ENCODE measurements at regions not wholly inside any gene's neighbourhood (a gene's known extent, or its start where the extent isn't known, plus 50 kb on each side); places are given as distances from the start of the nearest gene placed in this dataset.

DNA sequence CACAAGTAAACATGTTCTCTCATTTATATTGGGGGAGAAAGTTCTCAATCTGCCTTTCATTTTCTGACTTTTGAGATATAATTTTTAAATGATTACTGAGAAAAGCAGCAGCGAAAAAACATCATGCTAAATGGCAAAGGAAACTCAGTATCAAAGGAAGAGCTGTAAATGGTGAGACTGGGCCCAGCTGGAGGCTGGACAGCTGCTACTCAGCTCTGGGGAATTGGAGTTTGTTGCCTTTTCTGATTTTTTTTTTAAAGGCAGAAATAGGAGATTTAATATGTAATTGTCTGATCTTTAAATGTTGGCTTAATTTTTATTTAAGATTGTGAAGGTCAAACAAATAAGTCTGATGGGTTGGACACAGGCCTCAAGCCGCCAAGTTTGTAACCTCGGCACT is 137.1 kb upstream of the TACR1 start:
- Histone ChIP-seq H3K36me3 (ENCODE audit: low read depth) (no peaks in the 10 kb centered on the region), H3K4me1 (replicated peaks; ENCODE audit: insufficient read depth) (no peaks in the 10 kb centered on the region), H3K79me2 (ENCODE audit: low read depth) (no peaks in the 10 kb centered on the region), H3F3A (ENCODE audit: insufficient read depth, low read depth) (no peaks in the 10 kb centered on the region), H3K9me2 (ENCODE audit: insufficient read depth) (no peaks in the 10 kb centered on the region), H2AFZ (no peak overlapping the region), H3K4me2 (no peak overlapping the region), H3K9me3 (ENCODE audit: insufficient read depth, low read depth) (no peaks in the 10 kb centered on the region; the same call in 1 of the 2 replicates), H4K20me1 (ENCODE audit: insufficient read depth) (no peaks in the 10 kb centered on the region), H3K27me3 (ENCODE audit: insufficient read depth, low read depth) (no peaks in the 10 kb centered on the region), H3K27ac (no peak overlapping the region), H3K4me3 (no peak overlapping the region)
- ChIA-PET CTCF (no interaction called here), POLR2A (ENCODE audit: unreplicated experiment) (no interaction called here)
- no TSS peak for BruUV-seq (replicated peaks)
- intact Hi-C loops (cut with micrococcal nuclease; ENCODE audit: unreplicated experiment) = no loop called here
- DNase-seq = no peak
- TF ChIP-seq EZH2 (IDR thresholded peaks at IDR 0.05; ENCODE audit: low read depth) = no peak
- TF ChIP-seq, protein P1, sequence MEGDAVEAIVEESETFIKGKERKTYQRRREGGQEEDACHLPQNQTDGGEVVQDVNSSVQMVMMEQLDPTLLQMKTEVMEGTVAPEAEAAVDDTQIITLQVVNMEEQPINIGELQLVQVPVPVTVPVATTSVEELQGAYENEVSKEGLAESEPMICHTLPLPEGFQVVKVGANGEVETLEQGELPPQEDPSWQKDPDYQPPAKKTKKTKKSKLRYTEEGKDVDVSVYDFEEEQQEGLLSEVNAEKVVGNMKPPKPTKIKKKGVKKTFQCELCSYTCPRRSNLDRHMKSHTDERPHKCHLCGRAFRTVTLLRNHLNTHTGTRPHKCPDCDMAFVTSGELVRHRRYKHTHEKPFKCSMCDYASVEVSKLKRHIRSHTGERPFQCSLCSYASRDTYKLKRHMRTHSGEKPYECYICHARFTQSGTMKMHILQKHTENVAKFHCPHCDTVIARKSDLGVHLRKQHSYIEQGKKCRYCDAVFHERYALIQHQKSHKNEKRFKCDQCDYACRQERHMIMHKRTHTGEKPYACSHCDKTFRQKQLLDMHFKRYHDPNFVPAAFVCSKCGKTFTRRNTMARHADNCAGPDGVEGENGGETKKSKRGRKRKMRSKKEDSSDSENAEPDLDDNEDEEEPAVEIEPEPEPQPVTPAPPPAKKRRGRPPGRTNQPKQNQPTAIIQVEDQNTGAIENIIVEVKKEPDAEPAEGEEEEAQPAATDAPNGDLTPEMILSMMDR (conservative IDR thresholded peaks at IDR 0.05) = no peak

GRCh38 chr2:75334076-75334475 is 134.8 kb upstream of the TACR1 start:
- no peaks in the 10 kb centered on the region for H3F3A ChIP-seq (ENCODE audit: insufficient read depth, low read depth)

GRCh38 chr2:75333646-75334045 is 134.3 kb upstream of the TACR1 start:
- Histone ChIP-seq H3K79me2 (ENCODE audit: low read depth) (no peaks in the 10 kb centered on the region), H3K9me2 (ENCODE audit: insufficient read depth) (no peaks in the 10 kb centered on the region), H3F3A (ENCODE audit: insufficient read depth, low read depth) (no peaks in the 10 kb centered on the region), H3K27me3 (ENCODE audit: insufficient read depth, low read depth) (no peaks in the 10 kb centered on the region), H3K4me3 (no peak overlapping the region), H3K27ac (no peak overlapping the region), H3K9me3 (ENCODE audit: insufficient read depth, low read depth) (no peaks in the 10 kb centered on the region; the same call in 1 of the 2 replicates), H3K4me1 (replicated peaks; ENCODE audit: insufficient read depth) (no peaks in the 10 kb centered on the region), H3K36me3 (ENCODE audit: low read depth) (no peaks in the 10 kb centered on the region), H4K20me1 (ENCODE audit: insufficient read depth) (no peaks in the 10 kb centered on the region), H2AFZ (no peak overlapping the region), H3K4me2 (no peak overlapping the region)
- intact Hi-C loops (cut with micrococcal nuclease; ENCODE audit: unreplicated experiment) = no loop called here
- no peak for DNase-seq
- ChIA-PET POLR2A (ENCODE audit: unreplicated experiment) (no interaction called here), CTCF (interaction anchor here (0.6 kb wide), 1 partner anchor 270 kb away, joined by 3 read pairs; no protein-coding TSS in a partner anchor)
- TF ChIP-seq, protein P1 (conservative IDR thresholded peaks at IDR 0.05) = no peak
- TF ChIP-seq EZH2 (IDR thresholded peaks at IDR 0.05; ENCODE audit: low read depth) = no peak
- no TSS peak for BruUV-seq (replicated peaks)

More at GRCh38 chr2:75334076-75334475, 134.8 kb upstream of the TACR1 start:
- no TSS peak for BruUV-seq (replicated peaks)
- intact Hi-C loops (cut with micrococcal nuclease; ENCODE audit: unreplicated experiment) = no loop called here
- Histone ChIP-seq H2AFZ (no peak overlapping the region), H3K4me1 (replicated peaks; ENCODE audit: insufficient read depth) (no peaks in the 10 kb centered on the region), H3K4me2 (no peak overlapping the region), H3K79me2 (ENCODE audit: low read depth) (no peaks in the 10 kb centered on the region), H3K27me3 (ENCODE audit: insufficient read depth, low read depth) (no peaks in the 10 kb centered on the region), H3K27ac (no peak overlapping the region), H3K9me2 (ENCODE audit: insufficient read depth) (no peaks in the 10 kb centered on the region), H3K9me3 (ENCODE audit: insufficient read depth, low read depth) (no peaks in the 10 kb centered on the region; the same call in 1 of the 2 replicates), H3K4me3 (no peak overlapping the region), H3K36me3 (ENCODE audit: low read depth) (no peaks in the 10 kb centered on the region), H4K20me1 (ENCODE audit: insufficient read depth) (no peaks in the 10 kb centered on the region)
- no peak for DNase-seq
- POLR2A ChIA-PET (ENCODE audit: unreplicated experiment) = no interaction called here
- TF ChIP-seq, protein P1 (conservative IDR thresholded peaks at IDR 0.05) = no peak
- TF ChIP-seq EZH2 (IDR thresholded peaks at IDR 0.05; ENCODE audit: low read depth) = no peak
- CTCF ChIA-PET = interaction anchor here (0.6 kb wide), 1 partner anchor 269 kb away, joined by 3 read pairs; no protein-coding TSS in a partner anchor

All from PC-9 (cell line).